ENCODE measurements at regions not wholly inside any gene's neighbourhood (a gene's known extent, or its start where the extent isn't known, plus 50 kb on each side); places are given as distances from the start of the nearest gene placed in this dataset.
"Not testable (repeated sequence)": the region's sequence is repeated elsewhere in the genome, so short reads cannot be mapped to it uniquely, and the experiment has no call there.

DNA sequence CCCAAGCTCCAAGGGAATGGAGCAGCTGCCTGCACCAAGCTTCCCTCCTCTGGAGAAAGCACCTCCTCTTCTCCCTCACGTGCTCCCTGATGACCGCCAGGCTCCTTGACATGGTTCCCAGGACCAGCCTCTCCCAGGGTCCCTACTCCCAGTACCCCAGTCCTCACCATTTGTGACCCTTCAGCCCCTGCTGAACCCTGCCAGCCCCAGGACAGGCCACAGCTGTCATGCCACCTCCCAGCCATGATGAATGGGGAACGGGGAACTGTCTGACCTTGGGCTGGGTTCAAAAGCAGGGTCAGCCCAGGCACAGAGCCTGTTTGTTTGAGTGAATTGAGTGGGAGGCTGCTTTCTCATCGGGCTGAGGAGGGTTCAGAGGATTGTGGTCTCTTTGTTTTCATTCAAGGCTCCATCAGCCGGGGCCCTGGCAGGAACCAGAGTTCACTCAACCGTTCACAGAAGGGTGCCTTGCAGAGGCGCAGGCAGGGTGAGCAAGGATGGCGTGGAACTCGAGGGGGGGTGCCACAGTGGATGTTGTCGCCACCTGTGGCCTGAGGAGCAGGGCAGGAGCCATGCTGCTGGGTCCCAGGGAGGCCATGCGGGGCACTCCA lies 344.5 kb upstream of the SFSWAP start:
- FAIRE-seq: no peak
- TF ChIP-seq SPI1 (IDR thresholded peaks at IDR 0.05; ENCODE audit: low read depth, low read length): no peak
- TF ChIP-seq POLR2A (IDR thresholded peaks at IDR 0.05; ENCODE audit: low read depth, low read length): no peak
- TF ChIP-seq TAF1 (IDR thresholded peaks at IDR 0.05; ENCODE audit: low read depth, low read length): no peak
- no peak for TF ChIP-seq PAX5 (IDR thresholded peaks at IDR 0.05; ENCODE audit: insufficient read depth, low read length, severe bottlenecking)
- TF ChIP-seq POU2F2 (IDR thresholded peaks at IDR 0.05; ENCODE audit: low read depth, low read length): no peak
- TF ChIP-seq POLR2AphosphoS5 (IDR thresholded peaks at IDR 0.05; ENCODE audit: low read depth, low read length): no peak

GRCh38 chr12:131367067-131367982 lies 343.6 kb upstream of the SFSWAP start:
- FAIRE-seq; DNase-seq (ENCODE audit: insufficient read length, low spot score): not testable (repeated sequence)

More for the DNA sequence above, 344.5 kb upstream of the SFSWAP start:
- DNase-seq (ENCODE audit: insufficient read length, low spot score): no peak

DNA sequence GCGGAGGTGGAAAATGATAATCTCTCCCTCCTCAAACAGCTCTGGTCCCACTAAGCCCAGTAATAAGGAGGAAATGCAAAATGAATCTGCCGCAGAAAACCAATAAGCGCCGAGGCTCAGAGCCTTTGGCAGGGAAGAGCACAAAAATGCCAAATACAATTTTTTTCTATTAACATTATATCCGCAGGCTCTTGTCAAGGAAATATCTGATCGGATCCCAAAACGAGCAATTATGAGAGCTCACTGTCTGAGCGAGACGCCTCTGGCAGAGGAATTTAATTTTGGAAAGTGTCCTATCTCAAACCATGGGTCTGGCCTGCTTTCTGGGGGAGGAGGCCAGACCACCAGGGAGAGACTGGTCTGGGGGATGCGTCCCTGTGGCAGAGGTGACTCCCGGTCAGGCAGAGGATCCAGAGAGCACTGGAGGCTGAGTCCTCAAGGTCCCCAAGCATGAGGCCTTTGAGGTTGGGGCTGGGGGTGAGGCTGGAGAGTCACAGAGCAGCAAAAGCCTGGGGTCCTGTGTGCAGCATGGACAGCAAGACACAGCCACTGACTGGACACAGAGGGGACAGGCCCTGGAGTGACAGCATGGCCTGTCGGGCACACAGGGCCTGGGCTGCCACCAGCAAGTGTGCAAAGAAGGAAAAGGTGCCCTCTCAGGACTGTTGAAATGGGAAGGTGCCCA lies 342.8 kb upstream of the SFSWAP start:
- FAIRE-seq (no peak), DNase-seq (ENCODE audit: insufficient read length, low spot score) (no peak)
- TF ChIP-seq TAF1 (IDR thresholded peaks at IDR 0.05; ENCODE audit: low read depth, low read length) (no peak), POU2F2 (IDR thresholded peaks at IDR 0.05; ENCODE audit: low read depth, low read length) (no peak), POLR2A (IDR thresholded peaks at IDR 0.05; ENCODE audit: low read depth, low read length) (no peak), PAX5 (IDR thresholded peaks at IDR 0.05; ENCODE audit: insufficient read depth, low read length, severe bottlenecking) (no peak), POLR2AphosphoS5 (IDR thresholded peaks at IDR 0.05; ENCODE audit: low read depth, low read length) (no peak), SPI1 (IDR thresholded peaks at IDR 0.05; ENCODE audit: low read depth, low read length) (no peak)

GRCh38 chr12:131368668-131369071 lies 342.2 kb upstream of the SFSWAP start:
- TF ChIP-seq POLR2A (IDR thresholded peaks at IDR 0.05; ENCODE audit: low read depth, low read length): no peak
- no peak for FAIRE-seq
- no peak for DNase-seq (ENCODE audit: insufficient read length, low spot score)

DNA sequence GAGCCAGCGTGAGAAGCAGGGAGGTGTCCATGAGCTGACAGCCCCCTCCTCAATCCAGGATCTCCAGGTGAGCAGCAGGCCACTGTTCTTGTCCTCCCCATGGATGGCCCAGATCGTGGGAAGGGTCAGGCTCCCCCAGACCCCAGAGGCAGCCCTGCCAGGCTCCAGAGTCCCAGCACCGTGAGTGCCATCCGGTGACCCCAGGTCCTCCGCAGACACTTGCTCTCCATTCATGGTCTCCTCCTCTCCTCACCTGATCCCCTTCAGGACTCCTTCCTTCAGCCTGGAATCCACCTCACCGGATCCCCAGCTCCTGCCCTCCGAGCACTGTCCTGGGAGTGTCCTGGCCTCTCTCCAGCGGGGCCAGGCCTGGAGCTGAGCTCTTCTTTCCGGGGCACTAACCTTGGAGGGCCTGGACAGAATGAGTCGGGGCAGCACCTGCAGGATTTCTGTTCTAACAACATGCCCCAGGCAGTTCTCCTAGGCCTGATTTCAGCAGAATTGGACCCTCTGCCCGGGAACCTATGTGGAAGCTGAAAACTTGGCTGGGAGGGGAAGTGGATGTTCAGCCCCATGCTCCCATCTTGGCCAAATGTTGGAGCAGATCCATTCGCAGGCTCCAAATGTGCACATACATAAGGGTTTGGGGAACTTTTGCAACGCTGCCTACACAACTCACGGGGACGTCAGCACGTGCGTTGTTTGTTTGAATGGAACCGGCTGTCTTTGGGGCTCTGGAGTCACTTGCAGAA lies 341.6 kb upstream of the SFSWAP start:
- no peak for FAIRE-seq
- TF ChIP-seq TAF1 (IDR thresholded peaks at IDR 0.05; ENCODE audit: low read depth, low read length) (no peak), POLR2A (IDR thresholded peaks at IDR 0.05; ENCODE audit: low read depth, low read length) (no peak), POLR2AphosphoS5 (IDR thresholded peaks at IDR 0.05; ENCODE audit: low read depth, low read length) (no peak), PAX5 (IDR thresholded peaks at IDR 0.05; ENCODE audit: insufficient read depth, low read length, severe bottlenecking) (no peak), SPI1 (IDR thresholded peaks at IDR 0.05; ENCODE audit: low read depth, low read length) (no peak), POU2F2 (IDR thresholded peaks at IDR 0.05; ENCODE audit: low read depth, low read length) (no peak)
- DNase-seq (ENCODE audit: insufficient read length, low spot score): no peak

GRCh38 chr12:131370321-131370720 lies 340.6 kb upstream of the SFSWAP start:
- TF ChIP-seq POLR2AphosphoS5 (IDR thresholded peaks at IDR 0.05; ENCODE audit: low read depth, low read length): no peak
- no peak for TF ChIP-seq SPI1 (IDR thresholded peaks at IDR 0.05; ENCODE audit: low read depth, low read length)
- TF ChIP-seq PAX5 (IDR thresholded peaks at IDR 0.05; ENCODE audit: insufficient read depth, low read length, severe bottlenecking): no peak
- no peak for TF ChIP-seq TAF1 (IDR thresholded peaks at IDR 0.05; ENCODE audit: low read depth, low read length)
- TF ChIP-seq POLR2A (IDR thresholded peaks at IDR 0.05; ENCODE audit: low read depth, low read length): no peak
- TF ChIP-seq POU2F2 (IDR thresholded peaks at IDR 0.05; ENCODE audit: low read depth, low read length): no peak
- no peak for FAIRE-seq
- DNase-seq (ENCODE audit: insufficient read length, low spot score): no peak

GRCh38 chr12:131370791-131371347 lies 340.0 kb upstream of the SFSWAP start:
- no peak for TF ChIP-seq SPI1 (IDR thresholded peaks at IDR 0.05; ENCODE audit: low read depth, low read length)
- TF ChIP-seq POLR2AphosphoS5 (IDR thresholded peaks at IDR 0.05; ENCODE audit: low read depth, low read length): no peak
- TF ChIP-seq PAX5 (IDR thresholded peaks at IDR 0.05; ENCODE audit: insufficient read depth, low read length, severe bottlenecking): no peak
- TF ChIP-seq POLR2A (IDR thresholded peaks at IDR 0.05; ENCODE audit: low read depth, low read length): no peak
- no peak for TF ChIP-seq TAF1 (IDR thresholded peaks at IDR 0.05; ENCODE audit: low read depth, low read length)
- no peak for TF ChIP-seq POU2F2 (IDR thresholded peaks at IDR 0.05; ENCODE audit: low read depth, low read length)
- DNase-seq (ENCODE audit: insufficient read length, low spot score): no peak
- no peak for FAIRE-seq

DNA sequence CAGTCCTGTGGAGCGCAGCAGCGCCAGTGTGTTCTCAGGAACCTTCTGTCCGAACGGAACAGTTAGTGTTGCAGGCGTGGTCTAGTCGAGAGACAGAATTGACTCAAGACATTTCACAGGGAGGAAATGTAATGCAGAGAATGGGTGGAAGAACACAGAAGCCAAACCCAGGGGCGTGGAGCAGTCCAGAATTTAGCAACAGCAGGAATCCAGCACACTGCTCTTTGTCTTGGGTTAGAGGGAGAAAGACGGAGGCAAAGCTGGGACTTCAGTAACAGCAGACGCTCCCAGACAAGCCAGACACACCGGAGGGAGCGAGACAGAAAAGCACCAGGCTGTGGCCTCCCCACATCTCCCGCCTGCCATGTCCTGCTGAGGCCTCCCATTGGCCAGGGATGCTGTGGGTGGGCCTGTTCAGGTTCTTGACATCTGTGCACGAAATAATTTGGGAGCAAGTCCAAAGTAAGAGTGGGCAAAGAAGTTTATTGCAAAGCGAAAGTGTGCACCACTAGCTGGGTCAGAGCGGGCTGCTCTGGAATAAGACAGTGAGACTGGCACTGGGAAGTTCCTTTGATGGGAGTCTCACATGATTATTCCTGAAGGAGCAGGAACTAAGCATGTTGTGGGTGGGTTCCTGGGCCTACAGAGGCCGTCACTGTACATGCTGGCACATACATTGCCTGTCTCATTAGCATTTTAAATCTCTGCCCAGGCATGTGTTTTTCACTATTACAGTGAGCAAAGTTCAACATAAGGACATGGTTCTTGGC lies 339.3 kb upstream of the SFSWAP start:
- TF ChIP-seq POLR2AphosphoS5 (IDR thresholded peaks at IDR 0.05; ENCODE audit: low read depth, low read length): no peak
- no peak for TF ChIP-seq PAX5 (IDR thresholded peaks at IDR 0.05; ENCODE audit: insufficient read depth, low read length, severe bottlenecking)
- TF ChIP-seq TAF1 (IDR thresholded peaks at IDR 0.05; ENCODE audit: low read depth, low read length): no peak
- TF ChIP-seq SPI1 (IDR thresholded peaks at IDR 0.05; ENCODE audit: low read depth, low read length): no peak
- TF ChIP-seq POU2F2 (IDR thresholded peaks at IDR 0.05; ENCODE audit: low read depth, low read length): no peak
- no peak for TF ChIP-seq POLR2A (IDR thresholded peaks at IDR 0.05; ENCODE audit: low read depth, low read length)
- DNase-seq (ENCODE audit: insufficient read length, low spot score) (no peak), FAIRE-seq (no peak)

Measured in GM12891 (cell line).